ENCODE measurements at regions not wholly inside any gene's neighbourhood (a gene's known extent, or its start where the extent isn't known, plus 50 kb on each side); places are given as distances from the start of the nearest gene placed in this dataset.

GRCh38 chr5:15424769-15425168 lies 75.2 kb upstream of the FBXL7 start:
- no peak for TF ChIP-seq CTCF (IDR thresholded peaks at IDR 0.05)
- TF ChIP-seq POLR2A (IDR thresholded peaks at IDR 0.05) = no peak
- TF ChIP-seq POLR2AphosphoS5 (IDR thresholded peaks at IDR 0.05) = no peak
- TF ChIP-seq EP300 (IDR thresholded peaks at IDR 0.05) = no peak
